ENCODE measurements at regions not wholly inside any gene's neighbourhood (a gene's known extent, or its start where the extent isn't known, plus 50 kb on each side); places are given as distances from the start of the nearest gene placed in this dataset.

DNA sequence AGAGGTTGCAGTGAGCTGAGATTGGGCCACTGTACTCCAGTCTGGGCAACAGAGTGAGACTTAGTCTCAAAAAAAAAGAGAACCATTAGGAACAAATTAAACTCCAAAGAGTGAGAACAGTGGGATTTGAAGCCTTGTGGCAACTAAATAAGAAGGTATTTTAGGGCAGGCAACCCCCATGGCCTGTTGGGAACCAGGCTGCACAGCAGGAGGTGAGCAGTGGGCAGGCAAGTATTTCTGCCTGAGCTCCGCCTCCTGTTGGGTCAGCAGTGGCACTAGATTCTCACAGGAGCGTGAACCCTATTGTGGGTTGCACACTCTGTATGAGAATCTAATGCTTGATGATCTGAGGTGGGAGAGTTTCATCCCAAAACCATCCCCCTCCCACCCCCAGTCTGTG, 57.6 kb upstream of the MED9 start:
- DNase-seq, result no peak

DNA sequence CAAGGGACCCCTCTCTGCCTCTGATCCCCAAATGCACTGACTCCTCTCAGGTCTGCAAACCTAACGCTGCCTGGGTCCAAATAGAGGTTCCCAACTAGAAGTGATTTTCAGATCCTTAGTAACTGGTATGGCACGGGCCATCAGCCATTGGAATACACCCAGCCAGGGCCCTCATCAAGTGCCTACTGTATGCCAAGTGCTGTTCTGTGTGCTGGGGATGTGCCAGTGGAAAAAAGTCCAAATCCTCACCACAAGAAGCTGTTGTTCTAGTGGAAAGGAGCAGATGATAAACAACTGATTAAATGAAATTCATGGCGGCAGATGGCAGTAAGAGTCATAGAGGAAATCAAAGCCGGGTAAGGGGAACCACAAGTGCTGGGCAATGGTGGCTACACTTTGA, 57.2 kb upstream of the MED9 start:
- DNase-seq, result no peak

DNA sequence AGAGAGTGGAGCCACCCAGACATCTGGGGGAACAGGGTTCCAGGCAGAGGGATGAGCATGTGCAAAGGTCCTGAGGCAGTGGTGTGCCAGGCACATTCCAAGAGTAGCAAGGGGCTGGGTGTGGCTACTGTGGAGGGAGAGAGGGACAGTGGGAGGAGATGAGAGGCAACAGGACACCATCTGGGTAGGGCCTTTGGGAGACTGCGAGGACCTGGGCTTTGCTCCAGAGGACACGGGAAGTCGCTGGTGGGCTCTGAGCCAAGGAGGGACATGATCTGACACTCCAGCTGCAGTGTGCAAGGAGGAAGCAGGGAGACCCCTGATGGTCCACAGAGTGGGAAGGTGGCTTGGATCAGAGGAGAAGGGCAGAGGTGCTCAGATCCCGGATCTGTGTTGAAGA, 56.7 kb upstream of the MED9 start:
- no peak for DNase-seq

DNA sequence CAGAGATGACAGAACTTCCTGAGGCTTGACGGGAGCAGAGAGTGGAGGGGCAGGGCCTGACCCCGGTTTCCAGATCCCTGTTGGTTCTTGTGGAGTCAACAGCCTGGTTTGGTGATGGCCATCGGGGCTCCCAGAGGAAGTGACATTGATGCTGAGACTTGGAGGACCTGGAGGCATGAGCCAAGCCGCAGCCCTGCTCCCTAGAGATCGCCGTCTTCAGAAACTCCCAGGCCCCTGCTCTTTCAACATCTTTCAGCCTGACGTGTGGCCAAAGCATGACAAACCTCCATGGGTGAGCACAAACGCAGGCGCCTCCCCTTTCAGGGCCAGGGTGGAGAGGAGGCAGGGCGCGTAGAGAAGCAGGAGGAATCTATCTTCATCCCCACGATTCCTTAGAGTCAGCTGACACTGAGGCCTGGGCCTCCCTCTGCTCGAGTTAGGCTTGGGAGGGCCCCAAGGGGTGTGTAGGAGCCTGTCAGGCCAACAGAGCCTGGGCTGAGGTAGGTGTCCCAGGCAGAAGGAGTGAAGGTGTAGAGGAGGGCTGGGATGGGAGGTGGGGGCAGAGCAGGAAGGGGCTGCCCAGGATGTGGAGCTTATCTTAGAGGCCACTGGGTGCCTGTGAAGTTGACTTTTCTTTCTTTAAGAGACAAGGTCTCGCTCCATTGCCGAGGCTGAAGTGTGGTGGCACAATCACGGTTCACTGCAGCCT, 56.1 kb upstream of the MED9 start:
- no peak for DNase-seq

DNA sequence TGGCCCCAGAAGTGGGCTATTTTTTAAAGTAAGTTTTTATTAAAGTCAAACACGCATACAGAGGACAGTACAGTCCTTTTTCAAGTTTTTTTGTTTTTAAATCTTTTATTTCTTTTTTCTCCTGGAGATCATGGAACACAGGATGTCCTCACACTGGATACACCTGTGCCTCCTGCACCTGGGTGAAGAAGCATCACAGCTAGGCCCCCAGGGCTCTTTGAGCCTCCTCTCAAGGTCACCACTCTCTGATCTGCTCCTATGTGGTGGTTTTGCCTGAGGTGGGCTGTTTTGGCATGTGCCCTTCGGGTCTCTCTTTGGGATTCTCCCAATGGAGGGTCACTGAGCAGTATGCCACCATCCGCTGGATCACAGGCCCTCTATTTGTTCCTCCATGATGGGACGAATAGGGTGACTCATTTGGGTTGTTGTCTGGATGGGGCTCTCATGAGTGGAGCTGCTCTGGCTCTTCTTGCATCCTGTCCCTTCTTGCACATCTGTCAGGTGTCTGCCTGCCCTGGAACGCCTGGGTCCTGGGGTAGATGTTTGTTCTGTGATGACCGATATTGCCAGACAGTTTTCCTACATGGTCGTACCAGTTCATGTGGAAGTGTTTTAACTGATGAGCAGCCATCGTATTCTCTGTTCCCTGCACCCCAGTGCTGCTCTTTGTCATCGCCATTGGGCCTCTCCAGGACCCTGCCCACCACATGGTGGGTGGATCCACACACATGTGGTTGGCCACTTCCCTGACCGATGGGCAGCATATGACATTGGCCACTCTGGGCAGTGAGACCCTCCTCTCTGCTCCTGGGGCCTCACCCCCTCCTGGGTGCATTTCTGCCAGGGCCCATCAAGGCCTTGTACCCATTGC, 55.2 kb upstream of the MED9 start:
- DNase-seq, result no peak

DNA sequence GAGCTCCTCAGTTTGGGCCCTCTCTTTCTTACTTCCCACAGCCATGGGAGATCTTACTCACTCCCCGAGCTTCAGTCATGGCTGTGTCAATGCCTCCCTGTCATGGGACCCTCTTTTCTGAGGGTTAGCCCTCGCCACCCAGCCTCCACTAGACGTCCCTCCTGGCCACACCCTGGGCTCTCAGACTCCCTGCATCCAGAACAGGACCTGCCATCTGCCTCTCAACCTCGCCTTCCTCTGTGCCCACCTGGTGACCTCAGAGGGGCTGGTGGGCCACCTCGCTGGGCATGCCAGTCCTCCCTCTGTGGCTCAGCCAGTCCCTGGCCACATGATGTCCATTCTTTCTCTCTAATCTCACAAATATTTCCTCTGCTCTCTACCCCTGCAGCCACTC, 54.6 kb upstream of the MED9 start:
- no peak for DNase-seq

DNA sequence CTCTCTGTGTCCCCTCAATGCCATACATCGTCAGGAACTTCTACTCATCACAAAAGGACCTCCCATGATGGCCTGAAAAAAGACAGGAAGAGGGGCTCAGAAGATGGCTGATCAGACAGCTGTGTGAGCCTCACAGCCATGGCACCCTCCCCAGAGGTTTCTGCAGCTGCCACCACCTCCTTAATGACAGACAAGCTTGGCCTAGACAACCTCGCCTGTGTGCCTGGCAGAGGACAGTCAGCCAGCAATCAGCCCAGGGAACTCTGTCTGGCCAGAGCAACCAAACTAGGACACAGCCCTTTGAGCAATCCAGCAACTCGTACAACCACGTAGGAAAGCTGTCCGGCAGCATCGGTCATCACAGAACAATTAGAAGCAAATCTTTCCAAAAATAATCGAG, 54.2 kb upstream of the MED9 start:
- DNase-seq, result no peak

DNA sequence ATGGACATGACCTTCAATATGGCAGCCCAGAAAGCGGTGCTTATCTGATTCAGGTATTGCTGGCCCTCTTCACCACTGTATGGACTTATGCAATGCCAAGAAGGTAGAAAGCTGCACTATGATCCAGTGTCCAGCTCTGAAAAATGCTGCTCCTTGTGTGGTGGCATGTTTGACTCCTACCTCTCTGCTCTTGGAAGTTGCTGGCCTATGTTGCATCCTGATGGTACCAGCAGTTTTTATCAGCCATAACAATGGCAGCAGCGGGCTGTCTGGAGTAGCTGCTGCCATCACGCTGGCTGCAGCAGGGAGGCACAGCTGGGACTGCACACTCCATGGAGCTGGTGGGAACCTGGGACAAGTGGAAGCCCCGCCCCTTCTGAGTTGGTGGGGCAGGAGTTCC, 53.1 kb upstream of the MED9 start:
- DNase-seq, result no peak

DNA sequence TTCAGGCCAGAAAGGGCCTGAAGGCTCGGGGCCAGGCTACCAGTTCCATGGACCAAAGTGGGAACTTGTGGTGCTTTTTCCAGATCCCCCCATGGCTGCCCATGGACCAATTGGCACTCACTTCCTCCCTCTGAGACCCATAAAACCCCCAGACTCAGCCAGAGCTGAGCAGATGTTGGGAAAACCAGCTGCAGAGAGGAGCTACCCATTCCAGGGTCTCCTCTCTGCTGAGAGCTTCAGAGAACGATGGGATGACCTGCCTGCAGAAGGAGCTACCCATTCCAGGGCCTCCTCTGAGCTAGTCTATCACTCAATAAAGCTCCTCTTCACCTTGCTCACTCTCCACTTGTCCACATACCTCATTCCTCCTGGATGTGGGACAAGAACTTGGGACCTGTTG, 52.2 kb upstream of the MED9 start:
- DNase-seq, result no peak

DNA sequence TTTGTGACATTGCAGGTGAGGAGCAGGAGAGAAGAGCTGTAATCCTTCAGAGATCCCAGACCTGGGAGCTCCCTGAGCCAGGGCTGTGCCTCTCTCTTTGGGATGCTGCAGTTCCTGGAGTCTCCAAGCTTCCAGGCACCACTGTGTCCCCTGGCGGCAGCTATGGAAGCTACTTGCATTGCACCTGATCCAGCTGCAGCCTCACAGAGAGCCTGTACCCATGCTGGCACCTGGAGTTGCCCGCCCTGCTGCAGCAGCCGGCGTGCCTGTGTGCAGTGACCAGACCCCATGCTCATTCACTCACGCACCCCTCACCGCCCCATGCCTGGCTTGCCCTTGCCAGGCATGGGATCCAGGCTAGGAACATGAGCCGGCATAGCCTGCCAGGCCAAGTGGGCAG, 51.8 kb upstream of the MED9 start:
- no peak for DNase-seq

DNA sequence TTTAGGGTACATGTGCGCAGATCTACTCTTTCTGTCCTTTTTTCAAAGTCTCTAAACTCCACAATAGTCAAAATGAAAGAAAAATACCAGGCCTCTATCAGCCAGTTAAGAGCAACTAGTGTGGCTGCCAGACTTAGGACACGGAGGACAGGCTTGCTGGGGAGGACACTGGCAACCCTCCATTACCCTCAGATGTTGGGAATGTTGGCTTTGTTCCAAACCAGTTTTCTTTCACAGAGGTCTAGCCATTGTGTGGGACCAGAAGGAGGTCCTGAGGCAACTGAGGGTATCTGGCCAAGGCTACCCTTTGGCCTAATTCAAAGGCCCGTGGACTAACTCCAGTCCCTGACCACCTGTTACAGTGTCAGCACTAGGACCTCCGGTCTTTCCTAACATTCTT, 51.2 kb upstream of the MED9 start:
- DNase-seq, result no peak

DNA sequence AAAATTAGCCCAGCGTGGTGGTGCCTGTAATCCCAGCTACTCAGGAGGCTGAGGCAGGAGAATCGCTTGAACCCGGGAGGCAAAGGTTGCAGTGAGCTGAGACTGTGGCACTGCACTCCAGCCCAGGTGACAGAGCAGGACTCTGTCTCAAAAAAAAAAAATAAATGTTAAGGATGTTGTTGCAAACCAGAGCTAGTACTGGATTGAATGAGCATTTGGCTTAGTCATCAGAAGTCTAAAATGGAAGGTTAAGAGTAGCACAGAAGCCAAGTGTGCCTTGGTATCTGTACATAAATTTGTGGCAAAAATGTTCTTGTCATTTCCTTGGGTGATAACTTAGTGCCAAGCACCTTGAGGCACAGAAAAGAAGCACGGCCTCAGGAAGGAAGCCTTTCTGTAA, 50.6 kb upstream of the MED9 start:
- DNase-seq, result no peak
